ENCODE measurements at regions not wholly inside any gene's neighbourhood (a gene's known extent, or its start where the extent isn't known, plus 50 kb on each side); places are given as distances from the start of the nearest gene placed in this dataset.

DNA sequence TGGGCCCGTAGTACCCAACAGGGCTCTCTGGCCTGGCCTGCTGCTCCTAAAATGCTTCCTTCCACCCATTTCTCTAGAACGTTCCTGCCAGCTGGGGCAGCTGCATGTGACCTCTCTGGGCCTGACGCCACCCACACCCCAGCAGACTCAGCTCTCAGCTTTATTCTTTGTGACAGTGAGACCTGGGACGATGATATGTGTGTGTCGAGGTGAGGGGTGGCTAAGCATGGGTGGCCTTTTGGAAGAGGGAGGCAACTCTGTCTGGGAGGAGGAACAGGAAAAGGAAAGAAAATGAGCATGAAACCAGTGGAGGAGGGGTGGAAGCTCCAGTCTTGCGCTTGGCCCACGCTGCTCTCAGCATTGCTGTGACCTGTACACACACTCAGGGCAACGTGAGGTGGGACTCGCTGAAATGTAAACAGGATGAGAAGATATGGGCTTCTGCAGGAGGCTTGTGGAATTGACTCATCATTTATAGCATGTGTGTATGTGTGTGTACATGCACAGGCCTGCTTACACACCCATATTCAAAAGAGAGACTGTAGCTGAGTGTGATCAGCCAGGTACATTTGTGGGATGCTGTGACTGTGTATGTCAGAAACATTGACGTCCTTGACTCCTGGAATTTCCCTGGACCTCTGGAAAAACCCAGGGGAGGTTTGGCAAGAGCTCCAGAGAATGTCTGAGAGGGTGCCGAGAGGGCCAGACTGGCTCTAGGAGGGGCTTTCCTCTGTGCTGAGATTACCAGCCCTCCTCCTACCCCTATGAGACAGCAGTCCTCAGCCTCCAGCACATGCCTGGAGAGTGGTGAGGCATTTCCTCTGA, 137.9 kb downstream of the PJA1 start:
- DNase-seq (ENCODE audit: low read depth): peak; percentile 82

DNA sequence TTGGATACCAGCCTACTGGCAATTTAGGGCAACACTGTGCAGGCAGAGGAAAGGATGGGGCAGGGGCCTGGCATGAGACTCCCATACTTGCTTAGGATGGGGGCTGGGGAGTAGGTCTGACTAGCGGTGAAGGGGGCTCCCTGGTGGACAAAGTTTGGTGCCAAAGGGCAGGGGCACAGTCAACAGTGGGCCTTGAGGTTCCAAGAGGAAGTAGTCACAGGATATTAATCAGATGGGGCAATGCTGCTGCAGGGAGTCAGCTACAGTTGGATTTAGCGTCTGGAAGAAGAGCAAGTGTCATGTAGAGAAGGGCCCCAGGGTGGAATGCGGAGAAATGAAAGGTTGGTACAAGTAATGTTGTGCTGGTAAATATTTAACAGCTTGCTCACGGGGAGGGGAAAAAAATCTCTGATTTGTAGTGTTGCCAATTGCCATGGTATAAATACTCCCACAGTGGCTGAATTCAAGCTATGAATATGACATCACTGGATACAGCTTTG, 139.4 kb downstream of the PJA1 start:
- peak; percentile 89 for DNase-seq (ENCODE audit: low read depth)

DNA sequence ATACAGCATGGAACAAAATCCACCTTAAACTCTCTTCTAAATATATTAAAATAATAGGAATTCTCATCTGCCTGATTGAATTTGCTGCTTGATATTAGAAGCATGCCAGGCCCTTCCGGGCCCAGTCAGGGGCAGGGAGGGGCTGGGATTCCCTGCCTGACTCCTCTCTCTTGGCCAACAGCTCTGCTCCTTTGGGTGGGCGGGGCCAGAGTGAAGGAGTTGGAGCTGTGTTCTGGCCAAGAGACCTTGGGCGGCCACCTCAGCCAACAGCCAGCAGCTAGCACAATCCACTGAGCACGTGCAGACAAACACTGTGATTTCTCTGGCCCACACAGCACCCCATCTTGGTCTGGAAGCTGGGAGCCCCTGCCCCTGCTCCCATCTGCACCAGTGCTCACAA, 140.3 kb downstream of the PJA1 start:
- DNase-seq (ENCODE audit: low read depth): peak; percentile 63

DNA sequence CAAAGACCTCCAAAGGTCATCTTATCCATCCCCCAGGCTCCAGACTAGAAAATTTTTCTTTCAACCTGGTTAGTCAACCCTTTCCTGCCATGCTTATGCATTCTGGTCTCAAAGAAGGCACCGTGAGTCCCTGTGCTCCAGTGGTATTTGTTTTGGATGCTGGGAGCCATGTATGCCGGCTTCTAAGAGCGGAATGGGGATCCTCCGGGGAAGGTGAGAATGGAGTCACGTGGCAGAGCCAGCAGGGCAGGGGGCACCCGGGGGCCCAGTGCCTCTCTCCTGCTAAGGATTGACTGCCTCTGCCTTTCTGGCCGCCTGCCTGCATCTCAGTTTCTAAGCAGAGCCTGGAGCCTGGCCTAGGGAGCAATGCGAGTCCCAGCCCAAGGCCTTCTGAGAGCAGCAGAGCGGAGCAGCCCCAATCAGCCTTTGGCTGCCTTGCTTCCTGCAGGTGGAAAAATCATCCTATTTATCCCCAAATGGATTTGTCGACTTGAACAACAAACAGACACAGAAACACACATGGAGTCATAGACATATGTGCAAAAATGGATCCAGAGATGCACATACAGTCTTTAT, 141.0 kb downstream of the PJA1 start:
- peak; percentile 22 for DNase-seq (ENCODE audit: low read depth)

DNA sequence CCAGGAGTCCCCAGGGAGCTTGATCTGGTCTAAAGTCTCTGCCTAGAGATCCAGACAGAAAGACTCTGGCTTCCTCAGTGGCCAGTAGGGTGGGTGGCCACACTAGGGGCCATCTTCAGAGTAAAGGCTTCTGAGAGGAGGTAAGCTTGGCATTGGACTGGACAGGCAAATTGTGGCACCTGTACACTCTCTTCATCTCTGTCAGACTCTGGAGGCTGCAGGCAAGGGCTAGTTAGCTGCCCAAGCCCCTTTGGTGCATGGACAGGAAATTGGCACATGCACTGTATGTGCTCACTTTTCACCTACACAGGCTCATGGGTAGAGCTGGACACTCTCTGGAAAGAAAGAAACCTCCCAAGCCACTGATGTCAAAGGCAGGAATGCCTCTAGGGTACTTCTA, 142.8 kb downstream of the PJA1 start:
- no peak for DNase-seq (ENCODE audit: low read depth)

DNA sequence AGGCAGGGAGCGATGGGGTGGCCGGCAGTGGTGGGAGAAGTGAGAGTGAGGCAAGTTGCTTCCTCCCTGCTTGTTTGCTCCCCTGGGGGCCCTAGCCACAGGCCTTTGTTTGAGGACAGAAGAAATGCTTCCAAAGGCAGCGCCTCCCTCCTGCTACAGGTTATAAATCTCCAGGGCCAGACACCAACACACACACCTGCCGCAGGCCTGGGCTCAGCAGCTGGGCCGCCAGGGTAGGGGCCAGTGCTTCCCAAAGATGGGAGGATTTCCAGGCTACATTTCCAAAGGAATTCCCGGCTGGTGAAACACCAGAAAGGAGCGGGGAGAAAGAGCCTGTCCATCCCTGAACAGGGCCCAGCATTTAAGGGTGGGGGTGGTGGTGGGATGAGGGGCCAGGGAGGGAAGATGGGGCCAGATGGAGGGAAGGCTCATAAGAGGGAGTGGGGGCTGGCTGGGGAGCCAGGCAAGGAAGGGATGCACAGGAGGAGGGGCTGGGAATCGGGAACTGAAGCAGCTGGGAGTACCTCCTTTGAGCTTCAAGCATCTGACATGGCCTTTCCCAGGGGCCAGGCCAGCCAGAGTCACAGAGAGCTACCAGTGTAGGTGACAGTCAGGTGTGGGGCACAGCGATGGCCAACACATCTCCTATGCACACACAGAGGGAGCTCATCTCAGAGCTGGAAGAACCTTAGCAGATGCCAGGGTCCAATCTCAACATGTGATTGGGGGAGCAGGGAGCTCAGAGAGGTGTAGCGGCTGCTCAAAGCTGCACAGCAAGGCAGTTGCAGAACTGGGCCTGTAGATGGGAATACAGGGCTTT, 143.9 kb downstream of the PJA1 start:
- no peak for DNase-seq (ENCODE audit: low read depth)

DNA sequence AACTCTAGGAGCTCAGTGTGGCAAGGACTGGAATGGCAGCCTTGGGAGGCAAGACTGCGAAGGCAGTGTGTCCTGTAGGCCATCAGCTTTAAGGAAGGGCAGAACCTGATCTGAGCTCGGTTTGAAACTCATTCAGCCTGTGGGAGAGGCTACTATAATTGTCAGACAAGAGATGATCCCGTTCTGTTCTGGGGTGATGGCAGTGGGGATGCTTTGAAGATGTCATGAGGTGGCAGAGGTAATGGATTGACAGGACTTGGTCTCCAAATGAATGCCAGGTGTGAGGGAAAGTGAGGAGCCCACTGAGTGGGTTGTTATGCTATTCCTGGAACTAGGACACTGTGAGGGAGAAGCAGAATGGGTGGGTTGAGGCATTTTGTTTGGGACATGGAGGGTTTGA, 144.9 kb downstream of the PJA1 start:
- DNase-seq (ENCODE audit: low read depth): no peak

DNA sequence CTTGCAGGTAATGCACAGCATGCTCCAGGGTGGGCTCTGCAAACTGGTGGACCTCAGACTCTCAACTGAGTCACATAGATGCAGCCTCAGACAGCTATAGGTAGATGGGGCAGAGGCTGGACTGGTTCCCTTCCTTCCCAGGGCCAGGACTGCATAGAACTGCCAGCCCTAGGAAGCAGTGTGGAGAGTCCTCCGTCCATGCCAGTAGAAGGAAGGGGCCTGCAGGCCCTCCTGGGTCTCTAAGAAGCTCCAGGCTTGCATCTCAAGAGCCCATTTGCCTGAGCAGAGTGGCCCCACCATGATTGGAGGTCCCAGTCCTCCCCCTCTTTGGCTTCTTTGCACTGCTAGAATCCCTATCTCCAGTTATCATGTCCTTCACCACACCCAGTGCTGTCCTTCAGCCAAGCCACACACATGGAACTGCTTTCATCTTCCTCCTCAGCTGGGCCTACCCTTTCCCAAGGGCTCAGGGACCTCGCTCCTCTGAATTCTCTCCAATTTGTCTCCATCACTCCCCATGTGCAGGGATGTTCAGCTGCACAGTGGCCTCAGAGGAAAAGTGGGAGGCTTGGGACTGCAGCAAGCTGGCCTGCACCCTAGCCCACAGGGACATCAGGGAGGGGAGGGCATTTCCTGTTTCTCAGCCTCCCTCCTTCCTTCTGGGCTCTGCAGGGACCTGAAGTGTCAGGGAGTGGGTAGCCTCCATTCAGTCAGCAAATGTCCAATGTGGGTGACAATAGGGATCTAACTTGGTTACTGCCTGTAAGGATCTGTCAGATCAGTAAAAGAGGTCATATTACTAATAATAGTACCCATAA, 146.0 kb downstream of the PJA1 start:
- no peak for DNase-seq (ENCODE audit: low read depth)

DNA sequence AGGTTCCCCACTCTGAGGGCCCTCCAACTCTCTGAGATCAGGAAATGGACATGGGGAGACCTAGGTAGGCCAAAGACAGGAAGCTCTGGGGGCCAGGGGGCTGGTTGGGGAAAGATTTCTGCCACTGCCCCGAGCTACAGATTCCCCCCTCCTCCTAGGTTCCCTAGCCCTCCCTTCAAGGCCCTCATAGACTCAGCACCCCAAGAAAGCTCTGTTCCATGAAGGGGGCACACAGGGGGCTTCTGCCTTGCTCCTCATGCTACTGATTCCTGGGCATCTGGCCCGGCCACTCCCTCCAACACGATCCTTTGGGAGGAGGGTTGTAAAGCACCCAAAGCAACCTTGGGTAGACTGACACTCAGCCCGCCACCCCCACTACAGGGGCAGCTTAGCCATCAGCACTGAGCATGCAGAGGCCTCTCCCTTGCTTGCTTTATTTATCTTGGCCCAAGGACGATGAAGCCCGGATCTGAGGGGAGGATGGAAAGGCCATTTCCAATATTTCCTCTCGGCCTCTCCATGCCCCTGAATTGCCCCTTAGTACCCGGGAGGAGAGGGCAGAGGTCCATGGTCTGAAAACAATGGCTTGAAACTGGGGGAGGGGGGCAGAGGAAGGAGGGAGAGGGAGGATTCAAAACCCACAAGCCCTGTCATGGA, 146.7 kb downstream of the PJA1 start:
- no peak for DNase-seq (ENCODE audit: low read depth)

DNA sequence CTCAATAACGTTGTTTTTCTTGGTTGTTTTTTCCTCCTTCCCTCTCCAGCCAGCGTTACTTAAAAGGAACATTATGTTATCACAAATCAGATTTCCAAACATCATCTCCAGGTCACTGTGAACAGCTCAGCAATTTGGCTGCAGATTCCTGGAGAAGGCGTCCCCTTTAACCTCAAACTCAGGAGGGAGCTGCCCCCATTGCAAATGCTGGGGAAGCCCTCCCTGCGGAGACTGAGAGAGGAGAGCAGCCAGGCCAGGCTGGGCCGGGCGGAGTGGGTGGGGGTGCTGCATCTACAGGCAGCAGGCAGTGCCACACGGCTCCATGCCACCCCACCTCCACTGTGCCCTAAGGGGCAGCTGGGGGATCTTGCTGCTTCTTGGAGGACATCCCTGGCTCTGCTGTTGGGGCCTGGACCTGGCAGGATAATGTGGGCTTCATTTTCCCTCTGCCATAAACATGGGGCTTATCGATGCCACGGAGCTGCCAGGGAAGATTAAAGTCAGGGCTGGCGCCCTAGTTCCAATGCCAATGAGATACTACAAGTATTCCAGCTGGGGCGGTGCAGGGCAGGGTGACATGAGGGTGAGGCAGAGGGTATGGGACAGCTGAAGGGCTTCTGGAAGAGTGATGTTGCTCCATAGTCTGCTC, 148.8 kb downstream of the PJA1 start:
- DNase-seq (ENCODE audit: low read depth): no peak

DNA sequence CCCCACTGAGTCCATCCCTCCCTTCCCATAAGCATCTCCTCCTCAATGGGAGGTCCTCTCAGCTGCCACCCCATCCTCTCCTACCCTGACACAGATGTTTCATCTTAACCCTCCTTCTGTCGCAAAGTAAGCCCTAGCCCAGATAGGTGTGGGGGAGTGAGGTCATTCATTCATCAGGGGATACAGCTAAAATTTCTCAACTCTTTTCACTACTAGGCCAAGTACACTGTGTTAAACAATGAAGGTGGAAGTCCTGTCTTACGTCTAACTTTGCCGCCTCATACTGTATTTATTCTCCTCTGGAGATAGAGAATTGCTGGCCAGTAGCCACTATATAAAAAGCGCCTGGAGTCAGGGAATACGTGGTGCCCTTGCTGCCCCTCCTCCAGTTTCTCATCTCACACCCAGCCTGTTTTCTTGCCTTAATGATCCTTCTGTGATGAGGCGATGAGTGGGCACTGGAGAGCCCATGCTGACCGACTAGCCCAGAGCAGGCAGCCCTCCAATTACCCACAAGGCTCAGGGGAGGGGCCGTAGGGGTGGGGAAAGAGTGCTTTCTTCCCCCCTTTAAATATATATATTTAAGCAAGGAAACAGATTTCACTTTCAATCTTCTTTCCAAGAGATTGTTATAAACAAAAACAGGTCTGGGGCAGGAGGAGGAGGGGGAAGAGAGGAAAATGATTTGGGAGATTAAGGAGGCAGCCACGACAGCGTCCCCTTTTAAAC, 149.5 kb downstream of the PJA1 start:
- DNase-seq (ENCODE audit: low read depth): no peak

DNA sequence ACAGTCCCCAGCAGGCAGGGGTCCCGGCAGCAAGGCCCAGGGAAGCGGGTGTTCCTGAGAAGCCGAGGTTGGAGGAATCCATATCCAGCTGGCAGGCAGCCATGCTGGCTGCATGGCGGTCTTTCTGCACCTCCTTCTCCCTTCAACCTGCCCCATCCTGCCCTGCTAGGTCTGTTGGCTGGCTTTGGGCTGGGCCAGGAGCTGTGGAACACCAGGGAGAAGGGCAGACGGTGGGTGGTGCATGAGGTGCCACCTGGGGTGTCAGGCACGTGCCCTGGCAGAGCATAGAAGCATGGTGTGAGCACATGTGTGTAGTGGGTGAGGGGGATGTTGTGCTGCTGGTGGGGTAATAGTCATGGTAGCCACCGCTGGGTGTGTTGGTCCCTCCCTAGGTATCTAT, 150.1 kb downstream of the PJA1 start:
- no peak for DNase-seq (ENCODE audit: low read depth)

DNA sequence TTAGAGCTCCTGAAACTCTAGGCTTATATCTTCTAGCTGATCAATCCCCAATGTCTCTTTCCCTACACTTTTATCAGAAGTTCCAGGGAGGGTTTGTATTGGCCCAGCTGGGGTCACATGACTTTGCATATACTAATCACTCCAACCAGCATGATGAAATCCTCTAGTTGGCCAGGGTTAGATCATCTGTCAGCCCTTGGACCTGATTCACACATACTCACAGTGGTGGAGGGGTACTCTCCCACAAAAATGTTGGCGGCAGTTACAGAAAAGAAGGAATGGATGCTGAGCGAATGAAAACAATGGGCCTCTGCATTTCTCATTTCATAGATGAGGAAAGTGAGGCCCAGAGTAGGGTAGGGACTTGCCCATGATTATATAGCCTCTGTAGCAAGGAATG, 151.1 kb downstream of the PJA1 start:
- peak; percentile 34 for DNase-seq (ENCODE audit: low read depth)

DNA sequence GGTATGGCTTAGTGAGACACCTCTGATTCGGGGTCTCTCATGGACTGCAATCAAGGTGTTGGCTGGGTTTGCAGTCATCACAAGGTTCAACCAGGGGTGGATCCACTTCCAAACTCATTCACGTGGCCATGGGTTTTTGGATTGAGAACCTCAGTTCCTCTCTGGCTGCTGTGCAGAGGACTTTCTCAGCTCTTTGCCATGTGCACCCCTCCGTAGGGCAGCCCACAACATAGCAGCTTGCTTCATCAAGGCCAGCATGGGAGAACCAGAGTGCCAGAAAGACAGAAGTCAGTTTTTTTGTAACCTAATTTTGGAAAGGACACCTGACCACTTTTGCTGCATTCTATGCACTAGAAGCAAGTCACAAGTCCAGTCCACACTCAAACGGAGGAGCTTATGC, 154.9 kb downstream of the PJA1 start:
- DNase-seq (ENCODE audit: low read depth): no peak

DNA sequence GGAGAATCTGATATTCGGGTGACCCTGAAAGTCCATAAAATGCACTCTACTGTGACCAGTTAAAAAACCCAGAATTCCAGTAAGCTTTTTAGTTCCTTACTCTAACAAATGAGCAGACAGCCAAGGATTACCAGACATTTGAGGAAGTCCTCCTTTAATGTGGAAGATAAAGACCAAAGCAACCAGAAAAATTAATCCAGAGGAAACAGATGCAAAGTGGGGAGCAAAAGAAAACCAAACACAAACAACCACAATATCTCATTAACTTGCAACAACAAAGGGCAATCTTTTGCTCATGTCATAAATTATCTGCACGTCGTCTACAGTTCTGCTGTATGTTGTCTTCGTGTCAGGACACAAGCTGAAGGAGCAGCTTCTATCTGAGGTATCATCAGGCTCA, 164.4 kb downstream of the PJA1 start:
- no peak for DNase-seq (ENCODE audit: low read depth)

DNA sequence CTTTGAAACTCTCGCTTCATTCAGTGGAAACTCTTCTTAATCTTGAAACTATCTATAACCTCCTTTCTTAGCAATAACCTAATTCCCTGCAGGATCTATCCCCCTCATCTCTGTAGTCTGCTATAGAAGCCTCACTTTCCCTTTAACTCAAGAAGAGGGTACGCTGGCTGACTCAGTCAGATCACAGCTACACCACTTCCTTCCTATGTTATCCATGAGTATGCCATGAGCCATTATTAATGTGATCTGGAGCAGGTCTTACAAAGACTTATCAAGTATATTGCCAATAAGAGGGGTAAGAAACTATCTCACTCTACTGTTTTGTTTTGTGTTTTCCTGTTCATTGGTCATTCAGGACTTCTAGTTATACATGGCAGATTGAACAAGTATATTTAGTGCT, 165.3 kb downstream of the PJA1 start:
- peak; percentile 74 for DNase-seq (ENCODE audit: low read depth)

DNA sequence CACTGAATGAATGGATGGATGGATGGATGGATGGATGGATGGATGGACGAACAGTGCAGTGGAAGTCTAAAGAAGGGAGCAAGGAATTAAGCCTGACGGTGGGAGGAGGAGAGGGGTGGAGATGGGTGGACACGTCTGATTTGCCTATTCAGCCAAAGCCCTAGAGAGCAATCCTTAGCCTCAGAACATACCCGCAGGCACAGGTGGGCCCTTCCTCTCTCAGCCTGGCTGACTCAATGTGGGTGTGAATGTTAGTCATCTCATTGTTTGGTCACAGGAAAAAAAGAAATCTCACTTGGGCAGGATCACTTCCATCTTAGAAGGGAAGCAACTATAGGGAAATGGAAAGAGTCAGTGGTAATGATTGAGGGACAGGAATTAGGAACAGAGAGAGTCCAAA, 165.9 kb downstream of the PJA1 start:
- peak; percentile 86 for DNase-seq (ENCODE audit: low read depth)

DNA sequence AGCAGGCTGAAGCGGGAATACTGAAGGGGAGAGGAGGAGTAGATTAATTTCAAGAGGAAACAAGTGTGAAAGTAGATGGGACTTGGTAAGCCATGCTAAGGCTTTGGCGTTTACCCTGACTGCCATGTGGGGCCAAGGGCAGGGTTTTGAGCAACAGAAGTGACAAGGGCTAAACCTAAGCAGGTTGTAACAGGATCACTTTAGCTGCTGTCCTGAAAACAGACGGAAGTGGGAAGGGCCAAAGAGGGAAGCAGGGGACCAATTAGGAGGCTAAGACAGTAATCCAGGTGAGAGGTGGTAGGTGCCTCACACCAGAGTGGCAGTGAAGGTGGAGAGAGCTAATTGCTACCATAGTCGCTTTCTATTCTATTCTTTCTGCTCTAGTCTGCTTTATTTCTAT, 166.5 kb downstream of the PJA1 start:
- no peak for DNase-seq (ENCODE audit: low read depth)

DNA sequence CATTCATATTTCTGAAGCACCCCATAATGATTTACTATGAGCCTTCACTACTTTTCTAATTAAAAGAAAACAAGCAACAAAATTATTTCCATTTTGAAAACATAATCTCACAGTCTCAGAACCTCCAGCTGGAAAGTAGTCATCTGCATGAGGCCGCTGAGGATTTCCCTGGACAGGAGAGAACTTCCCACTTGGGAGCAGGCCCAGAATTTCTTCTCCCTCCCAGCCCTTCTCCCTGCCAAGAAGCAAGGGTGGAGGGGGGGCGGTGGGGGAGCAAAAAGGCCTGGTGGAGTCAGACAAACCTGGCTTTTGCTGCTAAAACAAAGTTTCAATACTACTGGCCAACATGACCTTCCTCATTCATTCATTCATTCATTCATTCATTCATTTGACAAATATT, 167.3 kb downstream of the PJA1 start:
- DNase-seq (ENCODE audit: low read depth): peak; percentile 4

DNA sequence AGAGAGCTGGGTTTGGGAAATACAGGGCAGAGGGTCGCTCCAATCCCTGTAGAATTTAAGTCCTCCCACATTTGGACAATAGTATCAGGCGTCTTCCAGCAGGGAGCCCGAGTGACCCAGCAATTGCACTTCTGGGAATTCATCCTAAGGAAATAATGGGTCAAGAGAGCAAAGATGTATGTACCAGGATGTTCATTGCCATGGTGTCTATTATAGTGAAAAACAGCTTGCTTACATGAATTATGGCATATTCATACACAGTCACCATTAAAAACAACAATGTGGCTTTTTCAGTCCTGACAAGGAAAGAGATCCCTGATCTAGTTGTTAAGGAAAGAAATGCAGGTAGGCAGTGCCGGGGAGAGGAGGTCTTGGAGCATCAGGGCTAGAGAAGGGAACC, 167.7 kb downstream of the PJA1 start:
- no peak for DNase-seq (ENCODE audit: low read depth)

All from ELR (cell line).